ENCODE measurements at regions not wholly inside any gene's neighbourhood (a gene's known extent, or its start where the extent isn't known, plus 50 kb on each side); places are given as distances from the start of the nearest gene placed in this dataset.

DNA sequence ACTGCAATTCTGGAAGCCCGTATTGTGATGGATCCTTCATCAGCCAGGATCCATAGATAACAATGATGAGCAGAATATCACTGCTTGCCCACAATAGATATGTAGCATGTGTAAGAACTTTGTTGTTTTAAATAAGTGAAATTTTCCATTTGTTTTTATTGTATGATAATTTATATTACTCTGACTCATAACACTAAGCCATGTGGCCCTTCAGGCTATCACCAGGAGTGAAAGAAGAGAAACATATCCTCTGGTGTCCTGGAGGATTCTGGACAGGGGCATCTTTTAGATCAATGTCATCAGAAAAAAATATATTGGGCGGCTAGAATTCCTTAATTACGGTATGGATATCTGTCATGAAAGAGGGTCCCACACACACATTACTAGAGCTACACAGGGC is 167.5 kb downstream of the SLC6A15 start:
- no peak overlapping the region for H2AFZ ChIP-seq (ENCODE audit: low read length)
- H3F3A ChIP-seq (ENCODE audit: insufficient read depth, low read length), result no peaks in the 10 kb centered on the region

DNA sequence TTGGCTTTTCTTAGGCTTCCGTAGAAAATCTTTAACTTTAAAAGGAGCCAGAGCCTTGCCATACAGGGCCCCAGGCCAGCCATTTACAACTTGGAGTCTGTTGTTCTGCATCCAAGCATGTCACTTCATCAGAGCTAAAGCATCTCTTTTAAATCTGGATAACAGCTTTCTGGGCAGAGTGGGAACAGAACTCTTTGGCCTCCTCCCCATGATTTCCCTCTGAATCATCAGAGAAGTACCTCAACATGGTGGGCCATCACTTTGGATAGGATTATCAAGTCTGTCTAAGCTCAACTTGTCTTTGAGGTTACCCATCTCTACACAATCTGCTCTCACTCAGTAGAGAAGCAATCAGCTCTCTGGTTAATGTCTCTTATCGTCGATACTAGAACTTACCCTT is 170.9 kb downstream of the SLC6A15 start:
- Histone ChIP-seq H4K20me1 (ENCODE audit: insufficient read depth, low read length) (no peaks in the 10 kb centered on the region), H3K9me3 (ENCODE audit: low read length) (no peaks in the 10 kb centered on the region), H3K4me2 (ENCODE audit: low read length) (no peak overlapping the region), H2AFZ (ENCODE audit: low read length) (no peak overlapping the region), H3K27ac (ENCODE audit: low read depth, low read length, poor library complexity, severe bottlenecking) (no peak overlapping the region), H3K9me2 (ENCODE audit: low read depth, low read length) (no peaks in the 10 kb centered on the region), H3K27me3 (ENCODE audit: insufficient read depth, low read length) (no peaks in the 10 kb centered on the region), H3K79me2 (ENCODE audit: insufficient read depth, low read length) (no peaks in the 10 kb centered on the region), H3F3A (ENCODE audit: insufficient read depth, low read length) (no peaks in the 10 kb centered on the region), H3K36me3 (ENCODE audit: insufficient read depth, low read length) (no peaks in the 10 kb centered on the region), H3K4me3 (ENCODE audit: low read depth, low read length, poor library complexity, severe bottlenecking) (no peak overlapping the region), H3K4me1 (ENCODE audit: insufficient read depth, low read length, severe bottlenecking) (no peaks in the 10 kb centered on the region), H3K9ac (ENCODE audit: low read length) (no peak overlapping the region)
- TF ChIP-seq, protein P1, sequence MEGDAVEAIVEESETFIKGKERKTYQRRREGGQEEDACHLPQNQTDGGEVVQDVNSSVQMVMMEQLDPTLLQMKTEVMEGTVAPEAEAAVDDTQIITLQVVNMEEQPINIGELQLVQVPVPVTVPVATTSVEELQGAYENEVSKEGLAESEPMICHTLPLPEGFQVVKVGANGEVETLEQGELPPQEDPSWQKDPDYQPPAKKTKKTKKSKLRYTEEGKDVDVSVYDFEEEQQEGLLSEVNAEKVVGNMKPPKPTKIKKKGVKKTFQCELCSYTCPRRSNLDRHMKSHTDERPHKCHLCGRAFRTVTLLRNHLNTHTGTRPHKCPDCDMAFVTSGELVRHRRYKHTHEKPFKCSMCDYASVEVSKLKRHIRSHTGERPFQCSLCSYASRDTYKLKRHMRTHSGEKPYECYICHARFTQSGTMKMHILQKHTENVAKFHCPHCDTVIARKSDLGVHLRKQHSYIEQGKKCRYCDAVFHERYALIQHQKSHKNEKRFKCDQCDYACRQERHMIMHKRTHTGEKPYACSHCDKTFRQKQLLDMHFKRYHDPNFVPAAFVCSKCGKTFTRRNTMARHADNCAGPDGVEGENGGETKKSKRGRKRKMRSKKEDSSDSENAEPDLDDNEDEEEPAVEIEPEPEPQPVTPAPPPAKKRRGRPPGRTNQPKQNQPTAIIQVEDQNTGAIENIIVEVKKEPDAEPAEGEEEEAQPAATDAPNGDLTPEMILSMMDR (IDR thresholded peaks at IDR 0.05; ENCODE audit: low read length), result no peak
- no peak for TF ChIP-seq EZH2 (IDR thresholded peaks at IDR 0.05; ENCODE audit: borderline replicate concordance, low read length)

More for the DNA sequence above, 167.5 kb downstream of the SLC6A15 start:
- TF ChIP-seq EZH2 (IDR thresholded peaks at IDR 0.05; ENCODE audit: borderline replicate concordance, low read length), result no peak
- TF ChIP-seq, protein P1 (IDR thresholded peaks at IDR 0.05; ENCODE audit: low read length), result no peak
- Histone ChIP-seq H3K4me1 (ENCODE audit: insufficient read depth, low read length, severe bottlenecking) (no peaks in the 10 kb centered on the region), H3K79me2 (ENCODE audit: insufficient read depth, low read length) (no peaks in the 10 kb centered on the region), H3K27ac (ENCODE audit: low read depth, low read length, poor library complexity, severe bottlenecking) (no peak overlapping the region), H3K36me3 (ENCODE audit: insufficient read depth, low read length) (no peaks in the 10 kb centered on the region), H3K27me3 (ENCODE audit: insufficient read depth, low read length) (no peaks in the 10 kb centered on the region), H3K9me2 (ENCODE audit: low read depth, low read length) (no peaks in the 10 kb centered on the region), H3K9me3 (ENCODE audit: low read length) (no peaks in the 10 kb centered on the region), H3K4me2 (ENCODE audit: low read length) (no peak overlapping the region), H4K20me1 (ENCODE audit: insufficient read depth, low read length) (no peaks in the 10 kb centered on the region), H3K4me3 (ENCODE audit: low read depth, low read length, poor library complexity, severe bottlenecking) (no peak overlapping the region), H3K9ac (ENCODE audit: low read length) (no peak overlapping the region)

DNA sequence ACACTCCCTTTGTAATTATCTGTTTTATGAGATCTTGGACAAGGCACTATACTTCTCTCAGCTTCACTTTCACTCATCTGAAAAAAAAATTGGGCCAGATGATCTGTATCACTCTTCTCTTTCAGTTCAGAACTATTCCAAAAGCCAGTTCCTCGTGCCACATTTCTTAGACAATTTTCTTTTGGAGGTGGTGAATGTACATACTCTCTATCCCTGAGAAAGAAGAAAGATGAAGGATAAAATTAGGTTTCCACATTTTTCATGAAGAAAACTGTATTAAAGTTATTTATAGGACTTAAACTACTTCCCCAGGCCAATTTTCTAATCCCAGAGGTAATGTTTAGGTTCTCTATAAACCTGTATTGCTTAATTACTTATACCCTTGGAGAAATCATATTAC is 171.6 kb downstream of the SLC6A15 start:
- H3K9ac ChIP-seq (ENCODE audit: low read length), result no peak overlapping the region
- H3K9me2 ChIP-seq (ENCODE audit: low read depth, low read length), result no peaks in the 10 kb centered on the region
- no peaks in the 10 kb centered on the region for H3K4me1 ChIP-seq (ENCODE audit: insufficient read depth, low read length, severe bottlenecking)
- H3K4me3 ChIP-seq (ENCODE audit: low read depth, low read length, poor library complexity, severe bottlenecking), result no peak overlapping the region
- no peaks in the 10 kb centered on the region for H3K27me3 ChIP-seq (ENCODE audit: insufficient read depth, low read length)
- H3K27ac ChIP-seq (ENCODE audit: low read depth, low read length, poor library complexity, severe bottlenecking), result no peak overlapping the region
- H2AFZ ChIP-seq (ENCODE audit: low read length), result no peak overlapping the region
- H3K36me3 ChIP-seq (ENCODE audit: insufficient read depth, low read length), result no peaks in the 10 kb centered on the region
- no peaks in the 10 kb centered on the region for H3K9me3 ChIP-seq (ENCODE audit: low read length)
- no peaks in the 10 kb centered on the region for H4K20me1 ChIP-seq (ENCODE audit: insufficient read depth, low read length)
- TF ChIP-seq EZH2 (IDR thresholded peaks at IDR 0.05; ENCODE audit: borderline replicate concordance, low read length), result no peak
- TF ChIP-seq, protein P1 (IDR thresholded peaks at IDR 0.05; ENCODE audit: low read length), result no peak
- no peaks in the 10 kb centered on the region for H3F3A ChIP-seq (ENCODE audit: insufficient read depth, low read length)
- no peak overlapping the region for H3K4me2 ChIP-seq (ENCODE audit: low read length)
- no peaks in the 10 kb centered on the region for H3K79me2 ChIP-seq (ENCODE audit: insufficient read depth, low read length)
